ENCODE measurements at regions not wholly inside any gene's neighbourhood (a gene's known extent, or its start where the extent isn't known, plus 50 kb on each side); places are given as distances from the start of the nearest gene placed in this dataset.

DNA sequence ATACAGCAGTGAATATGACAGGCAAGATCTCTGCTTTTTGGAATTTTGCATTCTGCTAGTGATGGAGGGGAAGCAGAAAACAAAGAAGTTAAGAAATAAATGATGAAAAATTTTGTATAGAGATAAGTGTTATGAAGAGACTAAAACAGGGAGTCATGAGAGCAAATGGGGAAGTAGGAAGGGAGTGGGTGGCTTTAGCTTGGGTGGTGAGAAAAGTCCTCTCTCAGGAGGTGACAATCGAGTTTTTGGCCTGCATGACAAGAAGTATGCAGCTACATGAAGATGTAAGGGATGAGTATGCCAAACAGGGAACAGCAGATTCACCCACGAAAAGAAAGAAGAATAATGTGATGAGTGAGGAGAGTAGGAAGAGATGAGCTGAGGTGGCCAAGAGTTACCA is 80.7 kb upstream of the MPPED2 start:
- H3K9ac ChIP-seq (ENCODE audit: low read length), result no peak overlapping the region
- no peak for DNase-seq
- no peak overlapping the region for H3K27ac ChIP-seq (ENCODE audit: low read length)
- H3K9me3 ChIP-seq (ENCODE audit: low read length), result no peaks in the 10 kb centered on the region
- H3K27me3 ChIP-seq (ENCODE audit: low read length), result no peaks in the 10 kb centered on the region
- no peaks in the 10 kb centered on the region for H3K9me2 ChIP-seq (replicated peaks; ENCODE audit: insufficient read depth, low read length)
- H3K36me3 ChIP-seq (ENCODE audit: insufficient read depth, low read length), result no peaks in the 10 kb centered on the region
- no peak overlapping the region for H3K4me2 ChIP-seq (ENCODE audit: low read depth, low read length, poor library complexity, severe bottlenecking)
- peaks cover 8% of the 10 kb centered on the region for H3K4me1 ChIP-seq (ENCODE audit: low read length)
- H3K79me2 ChIP-seq (ENCODE audit: low read length), result no peaks in the 10 kb centered on the region
- H2AFZ ChIP-seq (ENCODE audit: low read length), result no peak overlapping the region
- H3K4me3 ChIP-seq (ENCODE audit: low read length), result no peak overlapping the region
- H4K20me1 ChIP-seq (ENCODE audit: insufficient read depth, low read depth, low read length), result no peaks in the 10 kb centered on the region

DNA sequence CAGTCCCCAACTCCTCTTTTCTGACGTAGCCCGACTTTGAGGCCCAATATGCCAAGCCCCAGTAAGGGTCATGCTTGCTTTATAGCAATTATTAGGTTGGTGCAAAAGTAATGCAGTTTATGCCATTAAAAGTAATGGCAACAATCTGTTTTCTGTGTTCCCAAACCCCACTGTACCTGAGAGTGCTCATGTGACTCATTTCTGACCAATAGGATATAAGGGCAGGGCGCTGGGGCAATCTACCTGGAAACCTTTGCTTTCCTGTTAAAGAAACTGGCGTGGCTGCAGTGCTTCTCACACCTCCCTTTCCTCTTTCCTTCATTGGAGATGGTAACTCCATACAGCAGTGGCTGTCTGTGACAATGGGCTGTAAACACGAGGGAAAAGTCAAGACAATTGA is 78.9 kb upstream of the MPPED2 start:
- no peak overlapping the region for H3K4me3 ChIP-seq (ENCODE audit: low read length)
- no peak overlapping the region for H3K27ac ChIP-seq (ENCODE audit: low read length)

DNA sequence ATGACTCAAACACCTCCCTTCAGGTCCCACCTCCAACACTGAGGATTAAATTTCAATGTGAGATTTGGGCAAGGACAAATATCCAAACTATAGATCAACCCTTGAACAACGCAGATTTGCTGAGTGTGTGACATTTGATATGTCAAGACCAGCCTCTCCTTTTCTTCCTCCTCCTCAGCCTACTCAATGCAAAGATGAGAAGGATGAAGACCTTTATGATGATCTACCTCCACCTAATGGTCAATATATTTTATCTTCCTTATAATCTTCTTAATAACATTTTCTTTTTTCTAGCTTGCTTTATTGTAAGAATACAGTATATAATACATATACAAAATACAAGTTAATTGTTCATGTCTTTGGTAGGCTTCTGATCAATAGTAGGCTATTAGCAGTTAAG is 67.5 kb upstream of the MPPED2 start:
- Histone ChIP-seq H2AFZ (ENCODE audit: low read length) (no peak overlapping the region), H3K4me3 (ENCODE audit: low read length) (no peak overlapping the region), H4K20me1 (ENCODE audit: insufficient read depth, low read depth, low read length) (no peaks in the 10 kb centered on the region), H3K36me3 (ENCODE audit: insufficient read depth, low read length) (no peaks in the 10 kb centered on the region), H3K9me2 (replicated peaks; ENCODE audit: insufficient read depth, low read length) (no peaks in the 10 kb centered on the region), H3K27me3 (ENCODE audit: low read length) (no peaks in the 10 kb centered on the region), H3K9ac (ENCODE audit: low read length) (no peak overlapping the region), H3K4me1 (ENCODE audit: low read length) (no peaks in the 10 kb centered on the region), H3K79me2 (ENCODE audit: low read length) (no peaks in the 10 kb centered on the region), H3K27ac (ENCODE audit: low read length) (no peak overlapping the region), H3K4me2 (ENCODE audit: low read depth, low read length, poor library complexity, severe bottlenecking) (no peak overlapping the region), H3K9me3 (ENCODE audit: low read length) (no peaks in the 10 kb centered on the region)
- peak; percentile 54 for DNase-seq

More for the DNA sequence above, 78.9 kb upstream of the MPPED2 start:
- no peaks in the 10 kb centered on the region for H3K9me3 ChIP-seq (ENCODE audit: low read length)
- no peaks in the 10 kb centered on the region for H3K36me3 ChIP-seq (ENCODE audit: insufficient read depth, low read length)
- no peaks in the 10 kb centered on the region for H3K79me2 ChIP-seq (ENCODE audit: low read length)
- no peaks in the 10 kb centered on the region for H3K27me3 ChIP-seq (ENCODE audit: low read length)
- no peak overlapping the region for H3K4me2 ChIP-seq (ENCODE audit: low read depth, low read length, poor library complexity, severe bottlenecking)
- no peak overlapping the region for H3K9ac ChIP-seq (ENCODE audit: low read length)
- DNase-seq, result no peak
- no peaks in the 10 kb centered on the region for H3K9me2 ChIP-seq (replicated peaks; ENCODE audit: insufficient read depth, low read length)
- no peaks in the 10 kb centered on the region for H4K20me1 ChIP-seq (ENCODE audit: insufficient read depth, low read depth, low read length)
- H2AFZ ChIP-seq (ENCODE audit: low read length), result no peak overlapping the region
- peaks cover 6% of the 10 kb centered on the region for H3K4me1 ChIP-seq (ENCODE audit: low read length)

DNA sequence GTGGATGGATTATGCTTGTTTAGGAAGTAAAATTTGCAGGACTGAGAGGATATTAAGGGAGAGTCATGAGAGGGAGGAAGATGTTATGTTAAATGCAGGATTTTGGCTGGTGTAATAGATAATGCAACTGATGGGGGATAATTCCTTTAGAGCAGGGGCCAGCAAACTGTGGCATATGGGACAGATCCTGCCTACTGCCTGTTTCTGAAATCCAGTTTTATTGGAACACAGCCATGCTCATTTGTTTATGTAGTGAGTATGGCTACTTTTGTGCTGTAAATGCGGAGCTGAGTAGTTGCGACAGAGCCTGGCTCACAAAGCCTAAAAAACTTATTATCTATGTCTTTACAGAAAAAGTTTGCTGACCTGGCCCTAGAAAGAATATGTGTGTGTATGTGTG is 66.6 kb upstream of the MPPED2 start:
- no peaks in the 10 kb centered on the region for H3K36me3 ChIP-seq (ENCODE audit: insufficient read depth, low read length)
- no peak overlapping the region for H2AFZ ChIP-seq (ENCODE audit: low read length)
- no peaks in the 10 kb centered on the region for H3K9me2 ChIP-seq (replicated peaks; ENCODE audit: insufficient read depth, low read length)
- H3K79me2 ChIP-seq (ENCODE audit: low read length), result no peaks in the 10 kb centered on the region
- H3K27ac ChIP-seq (ENCODE audit: low read length), result no peak overlapping the region
- no peak overlapping the region for H3K9ac ChIP-seq (ENCODE audit: low read length)
- H4K20me1 ChIP-seq (ENCODE audit: insufficient read depth, low read depth, low read length), result no peaks in the 10 kb centered on the region
- H3K4me2 ChIP-seq (ENCODE audit: low read depth, low read length, poor library complexity, severe bottlenecking), result no peak overlapping the region
- no peak overlapping the region for H3K4me3 ChIP-seq (ENCODE audit: low read length)
- H3K4me1 ChIP-seq (ENCODE audit: low read length), result no peaks in the 10 kb centered on the region
- H3K9me3 ChIP-seq (ENCODE audit: low read length), result no peaks in the 10 kb centered on the region
- DNase-seq, result no peak
- H3K27me3 ChIP-seq (ENCODE audit: low read length), result no peaks in the 10 kb centered on the region

DNA sequence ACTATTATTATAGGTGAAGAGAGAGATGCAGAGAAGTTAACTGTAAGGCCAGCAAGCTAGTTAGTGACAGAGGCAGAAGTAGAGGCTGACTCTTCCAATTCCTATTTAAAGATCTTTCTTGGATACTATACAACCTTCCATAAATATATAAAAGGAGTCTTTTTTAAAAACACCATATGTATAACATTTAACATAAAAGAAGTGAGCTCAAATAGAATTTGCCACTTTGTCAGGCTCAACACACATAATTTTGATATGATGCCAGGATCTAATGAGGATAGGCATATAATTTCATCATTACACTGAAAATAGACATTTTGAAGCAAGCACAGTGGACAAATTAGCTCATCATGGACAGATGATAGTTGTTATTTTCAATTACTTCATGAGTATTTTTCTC is 64.1 kb upstream of the MPPED2 start:
- Histone ChIP-seq H3K36me3 (ENCODE audit: insufficient read depth, low read length) (no peaks in the 10 kb centered on the region), H2AFZ (ENCODE audit: low read length) (no peak overlapping the region), H4K20me1 (ENCODE audit: insufficient read depth, low read depth, low read length) (no peaks in the 10 kb centered on the region), H3K4me3 (ENCODE audit: low read length) (no peak overlapping the region), H3K9ac (ENCODE audit: low read length) (no peak overlapping the region), H3K4me1 (ENCODE audit: low read length) (no peaks in the 10 kb centered on the region), H3K4me2 (ENCODE audit: low read depth, low read length, poor library complexity, severe bottlenecking) (no peak overlapping the region), H3K9me2 (replicated peaks; ENCODE audit: insufficient read depth, low read length) (no peaks in the 10 kb centered on the region), H3K27ac (ENCODE audit: low read length) (no peak overlapping the region), H3K79me2 (ENCODE audit: low read length) (no peaks in the 10 kb centered on the region), H3K9me3 (ENCODE audit: low read length) (no peaks in the 10 kb centered on the region), H3K27me3 (ENCODE audit: low read length) (no peaks in the 10 kb centered on the region)
- DNase-seq, result no peak

Measured in Karpas-422 (cell line).